ENCODE measurements at regions not wholly inside any gene's neighbourhood (a gene's known extent, or its start where the extent isn't known, plus 50 kb on each side); places are given as distances from the start of the nearest gene placed in this dataset.
A peak's percentile ranks its signal among the peaks of the same experiment; 100 is the strongest.

GRCh38 chr1:62953633-62954032, 169.7 kb downstream of the ATG4C start:
- Histone ChIP-seq H3K27ac (ENCODE audit: insufficient read depth, low read length) (no peak overlapping the region), H2AFZ (ENCODE audit: low read length) (no peak overlapping the region), H4K20me1 (ENCODE audit: control insufficient read depth, extremely low read depth, insufficient read depth, low read length) (no peaks in the 10 kb centered on the region), H3K79me2 (ENCODE audit: control insufficient read depth, insufficient read depth, low read length) (no peaks in the 10 kb centered on the region), H3K27me3 (ENCODE audit: control insufficient read depth, insufficient read depth, low read length) (peaks cover 2% of the 10 kb centered on the region), H3K4me1 (ENCODE audit: control insufficient read depth, extremely low read depth, insufficient read depth, low read length) (no peaks in the 10 kb centered on the region), H3K9me3 (ENCODE audit: control insufficient read depth, insufficient read depth, low read depth, low read length) (no peaks in the 10 kb centered on the region), H3K4me2 (ENCODE audit: extremely low read depth, insufficient read depth, low read length) (no peak overlapping the region), H3K9ac (ENCODE audit: insufficient read depth, low read length) (no peak overlapping the region), H3K4me3 (replicated peaks in 1 of 4; ENCODE audit: control extremely low read depth in 1 of 4, insufficient read depth in 1 of 4, low read depth in 3 of 4, low read length in 4 of 4) (no peak overlapping the region), H3K36me3 (ENCODE audit: control insufficient read depth, insufficient read depth, low read length) (no peaks in the 10 kb centered on the region)
- DNase-seq (ENCODE audit: low read depth in 2 of 2) = no peak
- TF ChIP-seq CTCF (conservative IDR thresholded peaks at IDR 0.05 in 1 of 2, IDR thresholded peaks at IDR 0.05 in 1 of 2; ENCODE audit: low read depth in 1 of 2, low read length in 2 of 2) (no peak), EZH2 (IDR thresholded peaks at IDR 0.05; ENCODE audit: low read length, missing control alignments) (no peak)

- Histone ChIP-seq H2AFZ (ENCODE audit: low read length) (peak overlapping the region; percentile 21), H3K4me1 (ENCODE audit: control insufficient read depth, extremely low read depth, insufficient read depth, low read length) (no peaks in the 10 kb centered on the region), H3K4me3 (replicated peaks in 1 of 4; ENCODE audit: control extremely low read depth in 1 of 4, insufficient read depth in 1 of 4, low read depth in 3 of 4, low read length in 4 of 4) (no peak overlapping the region), H3K79me2 (ENCODE audit: control insufficient read depth, insufficient read depth, low read length) (no peaks in the 10 kb centered on the region), H3K9ac (ENCODE audit: insufficient read depth, low read length) (no peak overlapping the region), H3K9me3 (ENCODE audit: control insufficient read depth, insufficient read depth, low read depth, low read length) (no peaks in the 10 kb centered on the region), H3K27me3 (ENCODE audit: control insufficient read depth, insufficient read depth, low read length) (peaks cover 2% of the 10 kb centered on the region), H3K4me2 (ENCODE audit: extremely low read depth, insufficient read depth, low read length) (no peak overlapping the region), H3K36me3 (ENCODE audit: control insufficient read depth, insufficient read depth, low read length) (no peaks in the 10 kb centered on the region), H4K20me1 (ENCODE audit: control insufficient read depth, extremely low read depth, insufficient read depth, low read length) (no peaks in the 10 kb centered on the region), H3K27ac (ENCODE audit: insufficient read depth, low read length) (no peak overlapping the region)
- no peak for DNase-seq (ENCODE audit: low read depth in 2 of 2)
- no peak for TF ChIP-seq CTCF (conservative IDR thresholded peaks at IDR 0.05 in 1 of 2, IDR thresholded peaks at IDR 0.05 in 1 of 2; ENCODE audit: low read depth in 1 of 2, low read length in 2 of 2)
- no peak for TF ChIP-seq EZH2 (IDR thresholded peaks at IDR 0.05; ENCODE audit: low read length, missing control alignments)
These were observed 170.8 kb downstream of the ATG4C start for GRCh38 chr1:62954758-62955157.

GRCh38 chr1:62955666-62956065, 171.7 kb downstream of the ATG4C start:
- H3K9ac ChIP-seq (ENCODE audit: insufficient read depth, low read length) = no peak overlapping the region
- no peak overlapping the region for H3K27ac ChIP-seq (ENCODE audit: insufficient read depth, low read length)
- no peaks in the 10 kb centered on the region for H4K20me1 ChIP-seq (ENCODE audit: control insufficient read depth, extremely low read depth, insufficient read depth, low read length)
- H3K4me1 ChIP-seq (ENCODE audit: control insufficient read depth, extremely low read depth, insufficient read depth, low read length) = no peaks in the 10 kb centered on the region
- no peak overlapping the region for H2AFZ ChIP-seq (ENCODE audit: low read length)
- H3K9me3 ChIP-seq (ENCODE audit: control insufficient read depth, insufficient read depth, low read depth, low read length) = no peaks in the 10 kb centered on the region
- no peak overlapping the region for H3K4me3 ChIP-seq (replicated peaks in 1 of 4; ENCODE audit: control extremely low read depth in 1 of 4, insufficient read depth in 1 of 4, low read depth in 3 of 4, low read length in 4 of 4)
- TF ChIP-seq CTCF (conservative IDR thresholded peaks at IDR 0.05 in 1 of 2, IDR thresholded peaks at IDR 0.05 in 1 of 2; ENCODE audit: low read depth in 1 of 2, low read length in 2 of 2) = no peak
- TF ChIP-seq EZH2 (IDR thresholded peaks at IDR 0.05; ENCODE audit: low read length, missing control alignments) = no peak
- H3K79me2 ChIP-seq (ENCODE audit: control insufficient read depth, insufficient read depth, low read length) = no peaks in the 10 kb centered on the region
- DNase-seq (ENCODE audit: low read depth in 2 of 2) = no peak
- H3K4me2 ChIP-seq (ENCODE audit: extremely low read depth, insufficient read depth, low read length) = no peak overlapping the region
- no peaks in the 10 kb centered on the region for H3K36me3 ChIP-seq (ENCODE audit: control insufficient read depth, insufficient read depth, low read length)
- peaks cover 2% of the 10 kb centered on the region for H3K27me3 ChIP-seq (ENCODE audit: control insufficient read depth, insufficient read depth, low read length)

Data from fibroblast of lung (primary cell).